Activated CD8-positive, alpha-beta T cell treated with anti-CD3 and anti-CD28 coated beads for 36 hours (primary cell): ENCODE measurements at regions not wholly inside any gene's neighbourhood (a gene's known extent, or its start where the extent isn't known, plus 50 kb on each side); places are given as distances from the start of the nearest gene placed in this dataset.

ENCODE experiments used
- ATAC-seq: fragments of 200-7000 bp; cut with Tn5 transposase; one replicate; pipeline ENCODE4 v1.10.0; 2021; ENCODE audit warnings: mild to moderate bottlenecking, moderate library complexity
- CTCF ChIA-PET: fragments of 350-600 bp; sonication (Branson Sonifier 250); formaldehyde crosslinking; loops from one replicate; lab custom pipeline; 2021; ENCODE audit warnings: antibody characterized with exemption; lab: Charles Lee
- POLR2A ChIA-PET: fragments of 350-600 bp; sonication (Branson Sonifier 250); formaldehyde crosslinking; loops from one replicate; lab custom pipeline; 2021; ENCODE audit warnings: antibody characterized with exemption; lab: Charles Lee
- DNase-seq: peaks from one replicate; pipeline ENCODE4 v3.0.0-alpha.2; 2020
- H3K27ac Mint-ChIP-seq: one replicate; pipeline ENCODE4 v1.8.0; 2021; ENCODE audit warnings: mild to moderate bottlenecking, mixed read lengths
- H3K27me3 Mint-ChIP-seq: one replicate; pipeline ENCODE4 v1.8.0; 2021; ENCODE audit warnings: mixed read lengths
- H3K36me3 Mint-ChIP-seq: one replicate; pipeline ENCODE4 v1.8.0; 2021; ENCODE audit warnings: low read depth, mixed read lengths
- H3K4me1 Mint-ChIP-seq: one replicate; pipeline ENCODE4 v1.8.0; 2021; ENCODE audit warnings: low read depth, mixed read lengths
- H3K4me3 Mint-ChIP-seq: one replicate; pipeline ENCODE4 v1.8.0; 2021; ENCODE audit warnings: mild to moderate bottlenecking, moderate library complexity, mixed read lengths
- H3K9me3 Mint-ChIP-seq: one replicate; pipeline ENCODE4 v1.8.0; 2021; ENCODE audit warnings: mixed read lengths
- CTCF ChIP-seq: fragments of 200-600 bp; IDR thresholded peaks from one replicate; pipeline ENCODE4 v1.8.0; 2022; ENCODE audit warnings: antibody characterized with exemption, mild to moderate bottlenecking
- intact Hi-C: fragments of 100-400 bp; cut with micrococcal nuclease; formaldehyde crosslinking; loops from one replicate; pipeline ENCODE4 v1.10.0; 2022

DNA sequence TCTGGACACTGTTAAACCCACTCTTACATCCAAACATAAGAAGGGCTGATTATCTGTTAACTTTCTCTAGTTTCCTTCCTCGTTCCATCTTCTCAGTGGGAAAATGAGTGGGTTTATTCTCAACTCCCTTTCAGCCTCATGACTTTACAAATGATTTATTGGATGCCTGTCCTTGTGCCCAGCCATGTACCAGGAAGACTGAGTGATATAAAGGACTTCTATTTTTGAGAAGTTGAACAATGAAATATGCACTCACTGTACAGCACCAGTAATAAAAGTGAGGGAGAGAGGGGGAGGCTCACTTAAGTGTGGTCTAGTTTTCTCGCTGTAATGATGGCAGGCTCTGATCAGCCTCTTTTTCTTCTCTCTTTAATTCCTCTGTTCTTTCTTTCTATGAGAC, 277.6 kb downstream of the SMARCA2 start:
- no peaks in the 10 kb centered on the region for H3K36me3 Mint-ChIP-seq
- no peaks in the 10 kb centered on the region for H3K4me1 Mint-ChIP-seq
- H3K9me3 Mint-ChIP-seq: no peaks in the 10 kb centered on the region
- no peak overlapping the region for H3K27ac Mint-ChIP-seq
- H3K27me3 Mint-ChIP-seq: peaks cover 6% of the 10 kb centered on the region
- intact Hi-C loops: no loop called here
- no peak overlapping the region for H3K4me3 Mint-ChIP-seq
- ATAC-seq (no peak), DNase-seq (no peak)
- no peak for TF ChIP-seq CTCF
- ChIA-PET CTCF (no interaction called here), POLR2A (no interaction called here)

GRCh38 chr9:2297771-2298170, 282.6 kb downstream of the SMARCA2 start:
- H3K27me3 Mint-ChIP-seq: no peaks in the 10 kb centered on the region
- intact Hi-C loops: no loop called here

GRCh38 chr9:2298217-2298616, 283.1 kb downstream of the SMARCA2 start:
- ATAC-seq (no peak), DNase-seq (no peak)
- ChIA-PET POLR2A (no interaction called here), CTCF (no interaction called here)
- H3K4me1 Mint-ChIP-seq: no peaks in the 10 kb centered on the region
- H3K9me3 Mint-ChIP-seq: peaks cover 2% of the 10 kb centered on the region
- no peak for TF ChIP-seq CTCF
- H3K36me3 Mint-ChIP-seq: no peaks in the 10 kb centered on the region
- no peaks in the 10 kb centered on the region for H3K27me3 Mint-ChIP-seq
- H3K27ac Mint-ChIP-seq: no peak overlapping the region
- intact Hi-C loops: no loop called here
- H3K4me3 Mint-ChIP-seq: no peak overlapping the region

More at GRCh38 chr9:2297771-2298170, 282.6 kb downstream of the SMARCA2 start:
- Mint-ChIP-seq H3K9me3 (peaks cover 2% of the 10 kb centered on the region), H3K4me1 (no peaks in the 10 kb centered on the region), H3K4me3 (no peak overlapping the region), H3K27ac (no peak overlapping the region), H3K36me3 (no peaks in the 10 kb centered on the region)
- POLR2A ChIA-PET: no interaction called here
- no peak for TF ChIP-seq CTCF
- ATAC-seq: no peak
- CTCF ChIA-PET: no interaction called here
- DNase-seq: no peak

- no peak for TF ChIP-seq CTCF
- ChIA-PET CTCF (no interaction called here), POLR2A (no interaction called here)
- H3K36me3 Mint-ChIP-seq: no peaks in the 10 kb centered on the region
- H3K4me1 Mint-ChIP-seq: no peaks in the 10 kb centered on the region
- intact Hi-C loops: no loop called here
- H3K9me3 Mint-ChIP-seq: peaks cover 2% of the 10 kb centered on the region
- no peak overlapping the region for H3K27ac Mint-ChIP-seq
- DNase-seq (no peak), ATAC-seq (no peak)
- H3K4me3 Mint-ChIP-seq: no peak overlapping the region
- peaks cover 1% of the 10 kb centered on the region for H3K27me3 Mint-ChIP-seq
Observed at GRCh38 chr9:2299156-2299842, 284.2 kb downstream of the SMARCA2 start.

- intact Hi-C loops: no loop called here
- Mint-ChIP-seq H3K27me3 (peaks cover 1% of the 10 kb centered on the region), H3K9me3 (peaks cover 2% of the 10 kb centered on the region), H3K27ac (no peak overlapping the region), H3K4me1 (no peaks in the 10 kb centered on the region), H3K4me3 (no peak overlapping the region), H3K36me3 (no peaks in the 10 kb centered on the region)
- DNase-seq: no peak
- POLR2A ChIA-PET: no interaction called here
- TF ChIP-seq CTCF: no peak
- CTCF ChIA-PET: no interaction called here
- ATAC-seq: no peak
Observed at GRCh38 chr9:2299843-2300205, 284.7 kb downstream of the SMARCA2 start.
